GM12878 (cell line): ENCODE measurements at regions not wholly inside any gene's neighbourhood (a gene's known extent, or its start where the extent isn't known, plus 50 kb on each side); places are given as distances from the start of the nearest gene placed in this dataset.

Experiments used
- CEBPB ChIP-seq, 2 experiments: fragments of 150-350 bp in 1 of 2; IDR thresholded peaks; 2 replicates each; pipeline ENCODE4 v1.6.1; 2012 to 2014; ENCODE audit warnings: low read depth in 2 of 2, low read length in 2 of 2, borderline replicate concordance in 1 of 2, inconsistent platforms in 1 of 2
- ETV6 ChIP-seq, 2 experiments: fragments of 450-650 bp in 1 of 2; IDR thresholded peaks in 1 of 2; conservative IDR thresholded peaks in 1 of 2; 2 replicates each; pipeline ENCODE4 v1.6.1; 2014; ENCODE audit warnings: antibody characterized with exemption in 1 of 2, borderline replicate concordance in 1 of 2, low read depth in 1 of 2, mild to moderate bottlenecking in 1 of 2, moderate library complexity in 1 of 2
- EZH2 ChIP-seq: IDR thresholded peaks from 2 replicates; pipeline ENCODE4 v1.6.1; 2012; ENCODE audit warnings: low read depth, mild to moderate bottlenecking, control low read depth, inconsistent platforms, low read length, borderline replicate concordance; ENCODE audit not compliant: control insufficient read depth
- HDAC6 ChIP-seq: fragments of 200-600 bp; sonication (generic); IDR thresholded peaks from one replicate; pipeline ENCODE4 v1.8.0; 2017; ENCODE audit warnings: antibody characterized with exemption; ENCODE audit not compliant: unreplicated experiment
- JUND ChIP-seq: IDR thresholded peaks from 2 replicates; pipeline ENCODE4 v1.6.1; 2012; ENCODE audit warnings: low read depth, mild to moderate bottlenecking, low read length, improper control_type of control experiment, moderate library complexity
- NFXL1 ChIP-seq: fragments of 450-650 bp; IDR thresholded peaks from 2 replicates; pipeline ENCODE4 v1.6.1; 2017; ENCODE audit warnings: antibody characterized with exemption, mild to moderate bottlenecking, borderline replicate concordance
- POLR2A ChIP-seq: IDR thresholded peaks from 2 replicates; pipeline ENCODE4 v1.6.1; 2011; ENCODE audit warnings: low read depth, mild to moderate bottlenecking, low read length
- RCOR1 ChIP-seq: conservative IDR thresholded peaks from 2 replicates; pipeline ENCODE4 v1.6.1; 2012; ENCODE audit warnings: low read depth, low read length, improper control_type of control experiment
- SUPT20H ChIP-seq: IDR thresholded peaks from 2 replicates; pipeline ENCODE4 v1.6.1; 2011; ENCODE audit warnings: low read depth, mild to moderate bottlenecking, low read length, moderate library complexity, borderline replicate concordance; ENCODE audit not compliant: control insufficient read depth
- ZNF207 ChIP-seq: fragments of 450-650 bp; IDR thresholded peaks from 2 replicates; pipeline ENCODE4 v1.6.1; 2014; ENCODE audit warnings: antibody characterized with exemption, mild to moderate bottlenecking, borderline replicate concordance
- ZSCAN29 ChIP-seq: fragments of 450-650 bp; IDR thresholded peaks from 2 replicates; pipeline ENCODE4 v1.6.1; 2017; ENCODE audit warnings: mild to moderate bottlenecking, moderate library complexity
- TF ChIP-seq, protein P1 (sequence below), 3 experiments: IDR thresholded peaks in 2 of 3; conservative IDR thresholded peaks in 1 of 3; 2 replicates each; pipeline ENCODE4 v1.5.1; 2011; ENCODE audit warnings: low read depth in 3 of 3, low read length in 3 of 3, mild to moderate bottlenecking in 3 of 3, control low read depth in 2 of 3, moderate library complexity in 2 of 3, inconsistent platforms in 1 of 3, mixed read lengths in 1 of 3; ENCODE audit not compliant: control insufficient read depth in 2 of 3, insufficient read depth in 1 of 3; ENCODE audit errors: extremely low read depth in 1 of 3
- TF ChIP-seq, protein P2 (sequence below): IDR thresholded peaks from 2 replicates; pipeline ENCODE4 v1.6.1; 2012; ENCODE audit warnings: low read depth, low read length, improper control_type of control experiment

DNA sequence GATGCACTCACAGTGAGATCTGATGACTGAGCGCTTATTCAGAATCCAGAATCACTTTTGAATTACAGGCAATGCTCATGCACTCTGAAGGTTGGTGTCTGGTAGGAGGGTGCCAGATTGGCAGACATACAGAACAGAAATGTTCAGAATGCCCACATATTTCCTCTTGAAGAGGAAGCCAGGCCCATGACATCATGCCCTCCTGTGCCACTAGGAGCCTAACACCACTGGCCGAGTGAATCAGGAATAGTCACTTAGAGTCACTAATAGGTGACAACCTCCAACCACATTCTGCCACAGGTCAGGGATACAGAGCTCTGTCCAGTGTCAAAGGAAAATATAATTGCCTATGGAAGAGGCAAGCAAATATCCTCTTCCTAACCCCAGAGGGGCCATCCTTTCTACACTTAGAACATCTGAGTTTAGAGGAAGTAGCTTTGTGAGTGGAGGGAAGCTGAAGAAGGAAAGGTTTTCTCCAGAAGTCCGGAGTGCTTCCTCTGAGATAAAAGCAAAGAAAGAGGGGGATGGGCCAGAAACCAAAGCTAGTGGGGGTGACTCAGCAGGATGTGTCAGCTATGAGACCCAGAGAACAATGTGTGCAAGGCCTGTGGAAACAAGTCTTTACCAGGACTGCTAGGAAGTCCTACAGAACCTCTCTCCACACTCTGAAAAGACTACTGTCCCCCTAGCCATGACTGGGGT is 838.8 kb downstream of the GRID1 start:
- no peak for TF ChIP-seq POLR2A
- TF ChIP-seq RCOR1 = no peak
- TF ChIP-seq, protein P1, sequence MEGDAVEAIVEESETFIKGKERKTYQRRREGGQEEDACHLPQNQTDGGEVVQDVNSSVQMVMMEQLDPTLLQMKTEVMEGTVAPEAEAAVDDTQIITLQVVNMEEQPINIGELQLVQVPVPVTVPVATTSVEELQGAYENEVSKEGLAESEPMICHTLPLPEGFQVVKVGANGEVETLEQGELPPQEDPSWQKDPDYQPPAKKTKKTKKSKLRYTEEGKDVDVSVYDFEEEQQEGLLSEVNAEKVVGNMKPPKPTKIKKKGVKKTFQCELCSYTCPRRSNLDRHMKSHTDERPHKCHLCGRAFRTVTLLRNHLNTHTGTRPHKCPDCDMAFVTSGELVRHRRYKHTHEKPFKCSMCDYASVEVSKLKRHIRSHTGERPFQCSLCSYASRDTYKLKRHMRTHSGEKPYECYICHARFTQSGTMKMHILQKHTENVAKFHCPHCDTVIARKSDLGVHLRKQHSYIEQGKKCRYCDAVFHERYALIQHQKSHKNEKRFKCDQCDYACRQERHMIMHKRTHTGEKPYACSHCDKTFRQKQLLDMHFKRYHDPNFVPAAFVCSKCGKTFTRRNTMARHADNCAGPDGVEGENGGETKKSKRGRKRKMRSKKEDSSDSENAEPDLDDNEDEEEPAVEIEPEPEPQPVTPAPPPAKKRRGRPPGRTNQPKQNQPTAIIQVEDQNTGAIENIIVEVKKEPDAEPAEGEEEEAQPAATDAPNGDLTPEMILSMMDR (IDR thresholded peaks at IDR 0.05 in 2 of 3, conservative IDR thresholded peaks at IDR 0.05 in 1 of 3; ENCODE audit: control insufficient read depth in 2 of 3, extremely low read depth in 1 of 3, insufficient read depth in 1 of 3, low read depth in 3 of 3, low read length in 3 of 3) = no peak
- no peak for TF ChIP-seq ZNF207
- TF ChIP-seq HDAC6 = no peak
- no peak for TF ChIP-seq CEBPB (IDR thresholded peaks at IDR 0.05; ENCODE audit: borderline replicate concordance in 1 of 2, low read depth in 2 of 2, low read length in 2 of 2)
- no peak for TF ChIP-seq NFXL1
- no peak for TF ChIP-seq SUPT20H
- TF ChIP-seq JUND = no peak
- TF ChIP-seq, protein P2, sequence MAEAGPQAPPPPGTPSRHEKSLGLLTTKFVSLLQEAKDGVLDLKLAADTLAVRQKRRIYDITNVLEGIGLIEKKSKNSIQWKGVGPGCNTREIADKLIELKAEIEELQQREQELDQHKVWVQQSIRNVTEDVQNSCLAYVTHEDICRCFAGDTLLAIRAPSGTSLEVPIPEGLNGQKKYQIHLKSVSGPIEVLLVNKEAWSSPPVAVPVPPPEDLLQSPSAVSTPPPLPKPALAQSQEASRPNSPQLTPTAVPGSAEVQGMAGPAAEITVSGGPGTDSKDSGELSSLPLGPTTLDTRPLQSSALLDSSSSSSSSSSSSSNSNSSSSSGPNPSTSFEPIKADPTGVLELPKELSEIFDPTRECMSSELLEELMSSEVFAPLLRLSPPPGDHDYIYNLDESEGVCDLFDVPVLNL = no peak
- no peak for TF ChIP-seq EZH2
- no peak for TF ChIP-seq ZSCAN29
- TF ChIP-seq ETV6 (conservative IDR thresholded peaks at IDR 0.05 in 1 of 2, IDR thresholded peaks at IDR 0.05 in 1 of 2; ENCODE audit: borderline replicate concordance in 1 of 2, low read depth in 1 of 2) = no peak
